ENCODE measurements at regions not wholly inside any gene's neighbourhood (a gene's known extent, or its start where the extent isn't known, plus 50 kb on each side); places are given as distances from the start of the nearest gene placed in this dataset.

- 44% methylated on average over 1 of the region's 1 CpG for WGBS
- Histone ChIP-seq H3K27ac (ENCODE audit: low read depth in 1 of 2, low read length in 2 of 2) (no peak overlapping the region), H3K9me3 (ENCODE audit: control insufficient read depth in 4 of 4, low read length in 3 of 4) (no peaks in the 10 kb centered on the region), H3K9ac (ENCODE audit: low read depth in 1 of 2, low read length in 2 of 2) (no peak overlapping the region), H3K36me3 (ENCODE audit: control insufficient read depth in 4 of 4, insufficient read depth in 3 of 4, low read depth in 1 of 4, low read length in 3 of 4) (no peaks in the 10 kb centered on the region), H3K4me3 (ENCODE audit: low read depth in 1 of 3, low read length in 3 of 3) (no peak overlapping the region), H3K4me1 (ENCODE audit: control insufficient read depth in 4 of 4, insufficient read depth in 4 of 4, low read length in 3 of 4) (no peaks in the 10 kb centered on the region), H3K27me3 (ENCODE audit: control insufficient read depth in 4 of 4, insufficient read depth in 4 of 4, low read length in 3 of 4) (no peaks in the 10 kb centered on the region)
- no peak for TF ChIP-seq ZBTB33 (IDR thresholded peaks at IDR 0.05)
- TF ChIP-seq SP1 (IDR thresholded peaks at IDR 0.05), result no peak
- TF ChIP-seq REST (IDR thresholded peaks at IDR 0.05), result no peak
- TF ChIP-seq HNF4G (IDR thresholded peaks at IDR 0.05), result no peak
- TF ChIP-seq JUND (IDR thresholded peaks at IDR 0.05), result no peak
- TF ChIP-seq RXRA (IDR thresholded peaks at IDR 0.05), result no peak
- no peak for TF ChIP-seq FOXA2 (IDR thresholded peaks at IDR 0.05)
- no peak for TF ChIP-seq EGR1 (IDR thresholded peaks at IDR 0.05; ENCODE audit: low read depth in 2 of 2)
- no peak for TF ChIP-seq HNF4A (conservative IDR thresholded peaks at IDR 0.05)
- no peak for TF ChIP-seq GABPA (IDR thresholded peaks at IDR 0.05 in 1 of 2, conservative IDR thresholded peaks at IDR 0.05 in 1 of 2)
- no peak for TF ChIP-seq ATF3 (IDR thresholded peaks at IDR 0.05)
- TF ChIP-seq FOXA1 (IDR thresholded peaks at IDR 0.05), result no peak
- TF ChIP-seq, protein P1, sequence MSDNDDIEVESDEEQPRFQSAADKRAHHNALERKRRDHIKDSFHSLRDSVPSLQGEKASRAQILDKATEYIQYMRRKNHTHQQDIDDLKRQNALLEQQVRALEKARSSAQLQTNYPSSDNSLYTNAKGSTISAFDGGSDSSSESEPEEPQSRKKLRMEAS (IDR thresholded peaks at IDR 0.05), result no peak
- TF ChIP-seq RAD21 (IDR thresholded peaks at IDR 0.05), result no peak
- TF ChIP-seq TAF1 (conservative IDR thresholded peaks at IDR 0.05), result no peak
- TF ChIP-seq NR2F2 (IDR thresholded peaks at IDR 0.05), result no peak
- no peak for TF ChIP-seq YY1 (IDR thresholded peaks at IDR 0.05)
- TF ChIP-seq, protein P2, sequence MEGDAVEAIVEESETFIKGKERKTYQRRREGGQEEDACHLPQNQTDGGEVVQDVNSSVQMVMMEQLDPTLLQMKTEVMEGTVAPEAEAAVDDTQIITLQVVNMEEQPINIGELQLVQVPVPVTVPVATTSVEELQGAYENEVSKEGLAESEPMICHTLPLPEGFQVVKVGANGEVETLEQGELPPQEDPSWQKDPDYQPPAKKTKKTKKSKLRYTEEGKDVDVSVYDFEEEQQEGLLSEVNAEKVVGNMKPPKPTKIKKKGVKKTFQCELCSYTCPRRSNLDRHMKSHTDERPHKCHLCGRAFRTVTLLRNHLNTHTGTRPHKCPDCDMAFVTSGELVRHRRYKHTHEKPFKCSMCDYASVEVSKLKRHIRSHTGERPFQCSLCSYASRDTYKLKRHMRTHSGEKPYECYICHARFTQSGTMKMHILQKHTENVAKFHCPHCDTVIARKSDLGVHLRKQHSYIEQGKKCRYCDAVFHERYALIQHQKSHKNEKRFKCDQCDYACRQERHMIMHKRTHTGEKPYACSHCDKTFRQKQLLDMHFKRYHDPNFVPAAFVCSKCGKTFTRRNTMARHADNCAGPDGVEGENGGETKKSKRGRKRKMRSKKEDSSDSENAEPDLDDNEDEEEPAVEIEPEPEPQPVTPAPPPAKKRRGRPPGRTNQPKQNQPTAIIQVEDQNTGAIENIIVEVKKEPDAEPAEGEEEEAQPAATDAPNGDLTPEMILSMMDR (IDR thresholded peaks at IDR 0.05; ENCODE audit: low read depth, low read length, missing input control), result no peak
- DNase-seq (ENCODE audit: low spot score), result no peak
Observed at GRCh38 chr2:34311816-34312215, 712.7 kb upstream of the FAM98A start.
